SKM-1 treated with dmso at 0.1 percent for 144 hours (cell line): ENCODE measurements at regions not wholly inside any gene's neighbourhood (a gene's known extent, or its start where the extent isn't known, plus 50 kb on each side); places are given as distances from the start of the nearest gene placed in this dataset.
"Not testable (repeated sequence)": the region's sequence is repeated elsewhere in the genome, so short reads cannot be mapped to it uniquely, and the experiment has no call there.

Experiments used
- DNase-seq: peaks from one replicate; lab custom pipeline; 2025; ENCODE audit not compliant: unreplicated experiment; lab: John Stamatoyannopoulos, UW

DNA sequence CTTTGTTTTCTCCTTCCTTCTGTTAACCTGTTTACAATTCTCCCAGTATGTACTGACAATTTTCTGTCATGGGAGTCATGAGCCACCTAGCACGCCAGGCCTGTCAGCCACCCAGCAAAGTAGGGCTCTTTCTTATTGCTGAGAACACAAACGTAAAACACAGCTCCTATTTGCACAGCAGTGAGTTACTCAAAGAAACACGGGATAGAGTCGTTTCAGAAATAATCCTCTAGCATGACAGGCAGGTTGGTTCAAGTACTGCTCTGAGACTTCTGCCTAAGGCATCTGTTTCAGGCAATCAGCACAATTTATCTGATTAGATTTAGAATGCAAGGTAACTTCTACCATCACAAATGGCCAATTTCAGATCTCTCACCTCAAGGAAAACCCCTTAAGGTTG is 88.8 kb downstream of the CD24 start:
- no peak for DNase-seq

DNA sequence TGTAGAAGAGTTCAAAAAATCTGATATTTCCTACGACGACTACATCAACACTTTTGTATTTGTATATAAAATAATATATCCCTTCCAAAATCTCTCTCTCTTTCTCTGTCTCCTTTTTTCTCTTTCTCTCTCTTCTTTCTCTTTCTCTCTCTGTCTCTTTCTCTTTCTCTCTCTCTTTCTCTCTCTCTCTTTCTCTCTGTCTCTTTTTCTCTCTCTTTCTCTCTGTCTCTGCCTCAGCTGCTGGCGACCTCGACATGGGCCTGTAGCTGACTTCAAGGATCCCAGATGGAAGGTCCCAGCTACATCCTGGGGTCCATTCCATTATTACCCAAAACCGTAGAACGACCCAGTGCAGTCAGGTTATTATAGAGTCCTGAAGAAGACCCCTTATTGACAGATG is 90.0 kb downstream of the CD24 start:
- no peak for DNase-seq

DNA sequence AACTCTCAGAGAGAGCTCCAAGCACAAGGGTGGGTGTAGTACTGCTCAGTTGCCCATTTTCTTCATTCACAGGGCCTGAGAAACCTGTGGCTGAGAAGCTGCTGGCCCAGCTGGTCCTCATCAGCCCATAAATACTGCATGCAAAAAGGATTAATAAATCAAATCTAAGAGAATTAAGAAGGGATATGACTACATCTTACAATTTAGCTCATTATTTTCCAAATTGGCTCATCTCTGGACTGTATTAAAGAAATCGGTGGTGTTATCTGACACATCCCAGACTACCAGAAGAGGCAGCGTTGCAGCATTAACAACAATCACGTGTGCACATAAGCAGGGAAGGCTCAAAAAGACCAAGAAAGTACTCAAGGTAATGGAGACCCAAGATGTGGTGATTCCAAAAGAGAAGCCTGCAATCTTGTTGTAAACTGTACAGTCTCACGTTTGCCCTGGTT is 90.7 kb downstream of the CD24 start:
- no peak for DNase-seq

DNA sequence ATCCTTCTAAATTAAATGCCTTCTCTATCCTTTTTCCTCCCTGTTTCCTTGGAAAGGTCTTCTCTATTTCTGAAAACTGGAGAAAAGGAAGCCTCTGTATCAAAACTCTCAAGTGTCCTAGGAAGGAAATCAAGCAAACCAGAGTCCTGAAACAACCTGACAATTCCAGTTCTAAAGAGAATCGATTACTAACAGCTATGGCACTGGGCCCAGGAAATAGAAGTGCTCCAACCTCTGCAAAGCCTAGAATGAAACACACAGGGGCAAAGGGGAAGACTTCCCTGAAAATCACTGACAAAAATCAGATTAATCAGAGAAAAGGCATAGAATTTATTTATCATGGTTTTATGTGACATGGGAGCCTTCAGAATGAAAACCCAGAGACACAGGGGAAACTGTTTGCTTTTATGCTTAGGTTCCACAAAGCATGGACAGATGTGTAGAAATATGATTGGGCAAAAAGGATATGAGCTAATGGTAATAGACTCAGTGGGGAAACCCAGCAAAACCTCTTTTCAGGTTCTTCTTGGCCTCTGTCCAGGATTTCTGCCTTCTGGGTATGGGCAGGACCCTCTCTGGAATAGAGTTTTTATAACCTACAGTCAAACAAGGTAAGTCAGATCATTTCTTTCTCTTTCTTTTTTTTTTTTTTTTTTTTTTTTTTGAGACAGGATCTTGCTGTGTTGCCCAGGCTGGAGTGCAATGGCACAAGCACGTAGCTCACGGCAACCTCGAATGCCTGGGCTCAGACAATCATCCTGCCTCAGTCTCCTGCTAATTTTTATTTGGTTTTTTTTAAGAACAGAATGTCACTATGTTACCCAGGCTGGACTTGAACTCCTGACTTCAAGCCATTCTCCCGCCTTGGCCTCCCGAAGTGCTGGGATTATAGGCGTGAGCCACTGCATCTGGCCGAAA is 91.7 kb downstream of the CD24 start:
- no peak for DNase-seq

DNA sequence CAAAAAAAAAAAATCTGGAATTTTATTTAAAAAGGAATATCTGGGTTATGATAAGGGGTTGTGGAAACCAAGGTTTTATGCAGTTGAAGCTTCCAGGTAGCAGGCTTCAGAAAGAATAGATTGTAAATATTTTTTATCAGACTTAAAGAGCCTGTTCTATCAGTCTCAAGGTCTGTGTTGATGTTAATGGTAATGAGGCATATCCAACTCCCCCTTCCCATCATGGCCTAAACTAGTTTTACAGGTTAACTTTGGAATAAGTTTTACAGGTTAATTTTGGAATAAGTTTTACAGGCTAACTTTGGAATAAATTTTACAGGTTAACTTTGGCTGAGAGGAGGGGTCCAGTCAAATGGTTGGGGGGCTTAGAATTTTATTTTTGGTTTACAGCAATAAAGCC is 92.4 kb downstream of the CD24 start:
- no peak for DNase-seq

DNA sequence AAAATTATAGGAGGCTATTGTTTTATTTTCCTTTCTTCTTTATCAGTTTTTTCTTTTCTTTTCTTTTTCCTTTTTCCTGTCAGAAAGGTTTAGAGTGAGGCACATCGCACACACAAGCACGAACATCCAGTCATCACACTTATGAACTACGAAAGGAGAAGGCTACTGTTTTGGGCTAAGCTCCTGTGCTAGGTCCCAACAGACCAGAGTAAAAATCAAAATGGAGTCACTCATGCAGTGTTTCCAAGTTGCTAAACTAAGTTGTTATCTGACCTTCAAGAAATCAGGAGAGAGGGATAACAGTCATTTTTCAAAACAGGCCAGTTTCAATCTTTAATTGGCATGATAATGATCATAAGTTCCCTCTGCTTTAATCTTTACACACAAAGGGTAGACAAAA is 93.6 kb downstream of the CD24 start:
- no peak for DNase-seq

DNA sequence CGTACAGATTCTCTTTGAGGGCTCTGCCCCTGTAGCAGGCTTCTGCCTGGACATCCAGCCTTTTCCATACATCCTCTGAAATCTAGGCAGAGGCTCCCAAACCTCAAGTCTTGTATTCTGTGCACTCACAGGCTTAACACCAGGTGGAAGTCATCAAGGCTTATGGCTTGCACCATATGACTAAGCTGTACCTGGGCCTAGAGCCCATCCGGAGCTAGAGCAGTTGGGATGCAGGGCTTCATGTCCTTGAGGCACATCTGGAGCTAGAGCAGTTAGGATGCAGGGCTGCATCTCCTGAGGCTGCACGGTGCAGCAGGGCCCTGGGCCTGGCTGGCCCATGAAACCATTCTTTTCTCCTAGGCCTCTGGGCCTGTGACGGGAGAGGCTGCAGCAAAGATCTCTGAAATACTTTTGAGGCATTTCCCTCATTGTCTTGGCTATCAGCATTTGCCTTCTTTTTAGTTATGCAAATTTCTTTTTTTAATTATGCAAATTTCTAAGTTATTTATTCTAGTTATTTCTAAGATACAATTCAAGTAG is 98.7 kb downstream of the CD24 start:
- no peak for DNase-seq

DNA sequence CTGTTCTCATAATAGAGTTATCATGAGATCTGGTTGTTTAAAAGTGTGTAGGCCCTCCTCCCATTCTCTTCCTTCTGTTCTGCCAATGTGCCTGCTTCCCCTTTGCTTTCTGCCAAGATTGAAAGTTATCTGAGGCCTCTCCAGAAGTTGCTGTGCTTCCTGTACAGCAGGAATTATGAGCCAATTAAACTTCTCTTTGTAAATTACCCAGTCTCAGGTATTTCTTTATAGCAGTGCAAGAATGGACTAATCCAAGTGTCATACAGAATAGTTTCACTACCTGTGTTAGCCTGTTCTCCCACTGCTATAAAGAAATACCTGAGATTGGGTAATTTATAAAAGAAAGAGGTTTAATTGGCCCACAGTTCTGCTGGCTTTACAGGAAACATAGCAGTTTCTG is 100.0 kb downstream of the CD24 start:
- no peak for DNase-seq

DNA sequence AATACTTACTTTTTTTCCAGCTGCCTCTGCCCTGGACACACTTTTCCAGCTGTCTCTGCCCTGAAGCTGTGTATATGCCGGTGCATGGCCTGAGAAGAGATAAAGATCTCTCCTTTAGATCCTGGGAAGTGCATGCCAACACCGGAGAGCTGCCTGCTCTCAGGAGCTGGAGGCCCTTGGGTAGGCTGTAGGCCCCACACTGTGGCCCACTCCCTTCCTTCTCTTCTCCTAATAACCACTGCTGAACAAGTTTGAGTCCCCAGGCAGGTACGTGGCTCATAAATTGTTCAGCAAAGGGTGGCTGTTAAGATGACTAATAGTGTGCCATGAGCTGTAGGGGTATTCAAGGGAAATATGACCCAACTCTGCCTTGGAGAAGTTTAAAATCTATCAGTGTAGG is 102.5 kb downstream of the CD24 start:
- no peak for DNase-seq

DNA sequence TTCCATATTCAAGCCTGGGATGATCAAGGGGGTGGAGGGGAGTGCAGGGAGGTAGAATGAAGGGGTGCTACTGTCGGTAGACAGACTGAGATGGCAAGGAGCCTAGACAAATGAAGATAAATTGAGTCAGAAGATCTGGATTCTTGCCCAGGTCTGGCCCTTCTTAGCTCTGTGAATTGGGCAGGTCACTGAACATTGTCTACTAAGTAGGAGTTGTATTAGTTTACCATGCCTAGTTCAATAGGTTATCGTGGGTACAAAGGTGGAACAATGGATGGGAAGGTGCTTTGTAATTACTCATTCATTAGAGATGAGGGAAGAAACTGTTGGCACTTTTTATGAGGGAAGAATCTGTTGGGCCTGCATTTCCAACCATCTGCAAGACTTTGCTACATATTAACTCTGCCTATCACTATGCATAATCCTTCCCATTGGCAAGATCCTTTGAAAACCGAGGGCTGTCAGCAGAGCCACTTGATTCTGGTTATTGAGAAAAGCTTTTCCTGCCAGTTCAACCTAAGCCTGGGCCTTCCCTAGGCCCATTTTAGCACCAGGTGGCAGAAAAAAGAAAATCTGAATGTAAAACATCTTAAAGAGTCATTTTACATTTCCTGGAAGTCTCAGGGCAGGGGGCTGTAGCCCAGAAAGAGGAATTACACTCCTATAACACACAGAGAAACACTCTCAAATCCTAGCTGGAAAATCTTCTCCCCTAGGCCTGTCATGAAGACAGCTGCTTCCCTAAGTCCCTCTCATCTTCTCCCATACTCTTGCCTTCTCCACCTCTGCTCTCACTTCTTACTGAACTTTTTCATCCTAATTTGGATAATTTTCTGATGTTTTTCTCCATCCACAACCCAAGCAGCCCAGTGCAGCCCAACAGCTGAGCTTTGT is 103.5 kb downstream of the CD24 start:
- no peak for DNase-seq

DNA sequence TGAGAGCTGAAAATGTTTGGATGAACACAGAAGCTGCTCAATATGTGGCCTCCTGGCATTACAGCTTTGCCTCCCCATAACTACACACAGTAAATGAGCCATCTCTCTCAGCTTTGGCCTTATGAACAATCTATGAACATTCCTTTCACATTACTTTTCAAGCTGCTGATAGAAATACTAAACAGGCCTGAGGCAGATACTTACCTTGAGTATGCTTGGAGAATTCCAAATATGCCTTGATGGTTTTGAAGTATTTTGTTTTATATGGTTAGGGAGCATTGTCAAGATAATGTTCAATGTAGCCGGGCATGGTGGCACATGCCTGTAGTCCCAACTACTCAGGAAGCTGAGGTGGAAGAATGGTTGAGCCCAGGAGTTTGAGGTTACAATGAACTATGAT is 104.5 kb downstream of the CD24 start:
- no peak for DNase-seq

DNA sequence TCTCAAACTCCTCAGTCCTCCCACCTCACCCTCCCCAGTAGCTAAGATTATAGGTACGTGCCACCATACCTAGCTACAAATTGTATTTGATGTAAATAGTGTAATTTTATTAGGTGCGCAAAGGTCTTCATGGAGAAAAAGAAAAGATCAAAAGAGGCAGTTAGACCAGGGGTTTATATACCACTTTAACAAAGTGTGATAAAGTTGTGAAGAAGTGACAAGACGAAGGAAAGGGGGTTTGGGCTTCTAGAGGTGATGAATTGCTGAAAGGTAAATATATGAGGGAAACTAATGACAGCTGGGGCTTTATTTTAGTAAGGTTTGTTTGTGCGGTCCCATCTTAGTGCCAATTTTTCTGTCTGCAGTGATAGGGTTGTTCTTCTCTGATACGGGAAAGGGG is 105.3 kb downstream of the CD24 start:
- no peak for DNase-seq

DNA sequence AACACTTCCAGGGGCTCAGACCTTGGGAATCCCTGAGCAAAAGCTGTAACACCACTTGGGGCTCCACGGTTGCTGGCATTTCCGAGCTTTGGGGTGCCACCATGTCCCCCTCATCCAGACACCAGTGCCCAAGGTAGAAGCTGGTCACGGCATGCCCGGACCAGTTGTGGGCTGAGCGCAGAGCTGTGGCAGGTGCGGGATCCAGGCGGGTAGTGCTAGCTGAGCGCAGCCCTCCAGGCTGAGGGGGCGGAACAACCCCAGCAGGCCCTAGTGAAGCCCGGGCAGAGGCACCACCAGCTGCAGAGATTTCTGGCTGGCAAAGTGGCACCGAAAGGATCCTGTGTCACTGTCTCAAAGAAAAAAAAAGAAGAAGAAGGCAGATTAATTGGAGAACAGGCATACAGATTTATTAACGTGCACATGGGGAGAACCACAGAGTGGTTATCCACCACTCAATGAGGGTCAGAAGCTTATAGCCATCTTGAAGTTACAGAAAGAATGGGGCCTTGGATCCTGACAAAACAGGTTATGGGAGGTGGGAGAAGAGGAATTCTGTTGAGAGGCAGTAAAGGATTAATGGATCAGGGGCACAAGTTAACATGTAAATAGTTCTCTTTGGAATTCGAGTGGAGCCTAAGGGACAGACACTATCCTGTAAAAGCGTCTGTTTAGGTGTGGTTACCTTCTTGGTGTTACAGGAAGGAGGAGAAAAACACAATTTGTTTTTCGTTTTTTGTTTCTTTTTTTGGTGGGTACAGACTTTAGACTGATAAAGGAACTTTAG is 107.5 kb downstream of the CD24 start:
- DNase-seq, result no peak

DNA sequence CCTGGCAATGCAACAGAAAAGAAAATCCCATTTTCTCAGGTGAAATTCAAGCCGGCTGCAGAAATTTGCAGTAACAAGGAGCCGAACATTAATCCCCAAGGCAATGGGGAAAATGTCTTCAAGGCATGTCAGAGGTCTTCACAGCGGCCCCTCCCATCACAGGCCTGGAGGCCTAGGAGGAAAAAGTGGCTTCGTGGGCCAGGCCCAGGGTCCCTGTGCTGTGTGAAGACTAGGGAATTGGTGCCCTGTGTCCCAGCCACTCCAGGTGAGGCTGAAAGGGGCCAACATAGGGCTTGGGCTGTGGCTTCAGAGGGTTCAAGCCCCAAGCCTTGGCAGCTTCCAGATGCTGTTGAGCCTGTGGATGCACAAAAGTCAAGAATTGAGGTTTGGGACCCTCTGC is 111.7 kb downstream of the CD24 start:
- no peak for DNase-seq

DNA sequence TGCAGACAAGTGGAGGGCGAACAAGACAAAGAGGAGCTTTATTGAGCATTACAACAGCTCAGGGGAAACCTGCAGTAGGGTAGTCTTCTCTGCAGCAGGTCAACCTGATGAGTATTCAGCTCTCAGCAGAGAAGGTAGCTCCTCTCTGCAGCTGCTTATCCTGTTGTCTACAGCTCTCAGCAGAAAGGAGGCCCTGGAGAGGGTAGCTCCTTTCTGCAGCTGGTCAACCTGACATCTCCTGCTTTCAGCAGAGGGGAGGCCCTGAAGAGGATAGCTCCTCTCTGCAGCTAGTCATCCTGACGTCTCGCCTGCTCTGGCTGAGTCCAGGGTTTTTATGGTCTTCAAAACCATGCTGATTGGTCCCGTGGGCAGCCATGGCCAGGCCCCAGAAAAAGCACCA is 113.6 kb downstream of the CD24 start:
- DNase-seq, result no peak

DNA sequence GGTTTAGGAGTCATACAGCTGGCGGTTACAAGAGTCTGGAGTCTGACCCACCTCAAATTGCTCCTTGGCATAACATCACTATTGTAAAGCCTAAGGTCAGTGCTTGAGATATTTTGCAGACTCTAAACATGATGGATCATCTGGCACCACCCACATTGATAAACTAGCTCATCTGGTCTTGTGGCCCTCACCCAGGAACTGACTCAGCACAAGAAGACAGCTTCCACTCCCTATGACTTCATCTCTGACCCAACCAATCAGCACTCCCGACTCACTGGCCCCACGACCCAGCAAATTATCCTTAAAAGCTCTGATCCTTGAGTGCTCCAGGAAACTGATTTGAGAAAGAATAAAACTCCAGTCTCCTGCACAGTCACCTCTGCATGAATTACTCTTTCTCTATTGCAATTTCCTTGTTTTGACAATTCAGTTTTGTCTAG is 115.9 kb downstream of the CD24 start:
- DNase-seq, result no peak

DNA sequence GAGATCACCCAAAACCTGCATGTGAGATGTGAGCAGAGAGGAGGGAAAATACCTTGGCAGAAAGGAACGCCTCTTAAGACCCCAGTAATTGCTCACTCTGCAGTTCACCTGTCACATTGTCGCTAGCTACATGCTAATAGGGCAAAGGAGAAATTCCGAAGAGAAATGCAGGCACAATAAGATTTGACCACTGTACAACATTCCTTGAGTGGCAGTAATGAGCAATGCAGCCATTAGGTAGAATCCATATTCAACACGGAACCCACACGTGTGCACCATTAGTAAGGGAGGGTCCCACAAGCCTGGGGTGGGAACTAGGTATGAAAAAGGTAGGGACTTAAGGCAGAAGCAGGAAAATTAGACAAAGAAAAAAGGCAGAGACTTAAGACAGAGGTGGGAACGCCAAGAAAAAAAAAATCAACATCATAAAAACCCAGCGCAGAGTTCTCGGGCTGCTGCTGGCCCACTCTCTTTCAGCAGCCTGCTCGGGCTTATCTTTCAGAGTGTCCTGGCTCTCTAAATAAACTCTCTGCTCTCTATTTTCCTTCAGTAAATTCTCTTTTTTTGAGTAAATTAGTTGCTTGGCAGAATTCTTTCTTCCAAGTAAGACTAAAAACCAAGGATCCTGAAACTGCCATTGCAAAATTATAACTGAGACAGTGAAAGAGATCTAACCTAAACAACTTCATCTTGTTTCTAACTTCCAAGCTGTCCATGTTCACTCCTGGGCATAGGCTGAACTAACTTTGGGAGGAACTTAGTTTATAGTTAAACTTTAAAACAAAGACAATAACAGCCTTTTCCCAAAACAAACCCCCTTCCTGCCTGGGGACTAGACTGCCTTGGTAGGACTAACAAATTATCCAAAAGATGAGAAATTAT is 116.5 kb downstream of the CD24 start:
- no peak for DNase-seq

DNA sequence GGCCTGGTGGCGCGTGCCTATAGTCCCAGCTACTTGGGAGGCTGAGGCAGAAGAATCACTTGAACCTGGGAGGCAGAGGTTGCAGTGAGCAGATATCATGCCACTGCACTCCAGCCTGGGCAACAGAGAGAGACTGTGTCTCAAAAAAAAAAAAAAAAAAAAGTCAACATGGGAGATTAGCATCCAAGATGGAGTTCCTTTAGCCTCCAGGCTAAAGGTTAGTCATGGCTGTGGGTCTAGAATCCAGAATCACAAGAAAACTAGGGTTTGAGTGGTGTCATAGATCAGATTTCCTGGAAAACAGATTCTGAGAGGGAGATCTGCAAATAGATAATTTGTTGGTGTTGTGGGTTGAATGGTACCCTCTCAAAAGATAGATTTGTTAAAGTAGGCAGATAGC is 117.2 kb downstream of the CD24 start:
- not testable (repeated sequence) for DNase-seq

DNA sequence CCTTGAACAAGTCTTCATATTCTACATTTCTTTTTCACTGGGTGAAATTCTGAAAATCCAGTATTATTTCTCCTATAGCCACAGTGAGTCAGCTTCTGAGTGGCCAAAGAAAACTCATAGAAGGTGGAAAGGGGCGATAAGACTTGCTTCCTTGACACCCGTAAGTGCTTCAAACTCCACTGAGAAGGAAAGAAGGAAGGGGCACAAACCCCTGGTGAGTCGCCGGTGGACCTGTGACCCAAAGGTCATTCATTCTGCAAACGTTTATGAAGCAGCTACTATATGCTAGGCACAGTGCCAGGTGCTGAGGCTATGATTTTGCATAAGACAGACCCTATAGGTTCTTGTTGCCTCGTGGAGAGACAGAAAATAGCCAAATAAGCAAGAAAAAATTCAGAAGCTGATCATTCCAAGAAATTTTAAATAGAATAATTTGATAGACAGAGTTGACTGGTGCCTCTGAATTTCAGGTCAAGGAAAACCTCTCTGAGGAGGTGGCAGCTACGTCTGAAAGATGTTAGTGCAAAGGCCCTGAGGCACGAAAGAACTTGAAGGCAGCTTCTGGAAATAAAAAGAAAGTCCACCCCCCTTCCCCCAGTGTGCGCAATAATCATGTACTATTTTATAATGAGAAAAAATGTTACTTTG is 118.2 kb downstream of the CD24 start:
- DNase-seq, result no peak
